OCI-LY3 (cell line): ENCODE measurements at regions not wholly inside any gene's neighbourhood (a gene's known extent, or its start where the extent isn't known, plus 50 kb on each side); places are given as distances from the start of the nearest gene placed in this dataset.
"Not testable (repeated sequence)": the region's sequence is repeated elsewhere in the genome, so short reads cannot be mapped to it uniquely, and the experiment has no call there.

Experiments
- H2AFZ ChIP-seq: fragments of 200-600, 300-600 bp; shearing (Covaris generic); 2 replicates; pipeline ENCODE4 v1.6.0; 2014; ENCODE audit warnings: antibody characterized with exemption, low read depth, low read length
- H3K27ac ChIP-seq: fragments of 200-600, 300-600 bp; sonication (generic); 2 replicates; pipeline ENCODE4 v1.5.1; 2014; ENCODE audit warnings: mild to moderate bottlenecking, low read length, moderate library complexity, mixed read lengths
- H3K27me3 ChIP-seq: fragments of 200-600, 300-600 bp; sonication (generic); 2 replicates; pipeline ENCODE4 v1.6.1; 2014; ENCODE audit warnings: low read depth, low read length, mixed read lengths
- H3K36me3 ChIP-seq: fragments of 200-600, 300-600 bp; sonication (generic); replicated peaks from 2 replicates; pipeline ENCODE3; 2014; ENCODE audit warnings: low read depth, low read length, mixed read lengths
- H3K4me1 ChIP-seq: fragments of 300-600, 200-600 bp; sonication (generic); 2 replicates; pipeline ENCODE4 v1.6.1; 2014; ENCODE audit warnings: low read length, mixed read lengths
- H3K4me2 ChIP-seq: fragments of 200-600, 300-600 bp; sonication (generic); 2 replicates; pipeline ENCODE4 v1.6.1; 2014; ENCODE audit warnings: low read length, mixed read lengths
- H3K4me3 ChIP-seq: fragments of 300-600, 200-600 bp; sonication (generic); 2 replicates; pipeline ENCODE4 v1.5.1; 2014; ENCODE audit warnings: antibody characterized with exemption, mild to moderate bottlenecking, low read length, moderate library complexity
- H3K79me2 ChIP-seq: fragments of 300-600, 200-600 bp; shearing (Covaris generic); 2 replicates; pipeline ENCODE4 v1.6.1; 2014; ENCODE audit warnings: mild to moderate bottlenecking, low read length, mixed read lengths
- H3K9ac ChIP-seq: fragments of 300-600, 200-600 bp; shearing (Covaris generic); 2 replicates; pipeline ENCODE4 v1.6.0; 2014; ENCODE audit warnings: mild to moderate bottlenecking, low read length, moderate library complexity
- H3K9me3 ChIP-seq: fragments of 200-600, 300-600 bp; shearing (Covaris generic); 2 replicates; pipeline ENCODE4 v1.6.1; 2014; ENCODE audit warnings: low read length, mixed read lengths; ENCODE audit not compliant: insufficient read depth
- H4K20me1 ChIP-seq: fragments of 200-600, 300-600 bp; sonication (generic); 2 replicates; pipeline ENCODE4 v1.6.1; 2016; ENCODE audit warnings: low read length, mixed read lengths; ENCODE audit not compliant: insufficient read depth
- CTCF ChIP-seq: fragments of 200-600, 300-600 bp; sonication (generic); IDR thresholded peaks from 2 replicates; pipeline ENCODE4 v1.5.1; 2014; ENCODE audit warnings: antibody characterized with exemption, low read length, low read depth
- EZH2phosphoT487 ChIP-seq: fragments of 200-600 bp; shearing (Covaris generic); IDR thresholded peaks from 2 replicates; pipeline ENCODE4 v1.6.1; 2018; ENCODE audit warnings: antibody characterized with exemption, mixed run types, low read depth

GRCh38 chr7:66741-67140, 125.6 kb upstream of the FAM20C start:
- H3K27ac ChIP-seq: no peak overlapping the region
- H3K4me3 ChIP-seq: no peak overlapping the region
- H2AFZ ChIP-seq: no peak overlapping the region
- no peak overlapping the region for H3K9ac ChIP-seq
- no peaks in the 10 kb centered on the region for H3K4me1 ChIP-seq
- H4K20me1 ChIP-seq: no peaks in the 10 kb centered on the region
- TF ChIP-seq CTCF (no peak), EZH2phosphoT487 (no peak)
- no peak overlapping the region for H3K4me2 ChIP-seq
- H3K36me3 ChIP-seq: no peaks in the 10 kb centered on the region
- H3K27me3 ChIP-seq: no peaks in the 10 kb centered on the region
- H3K9me3 ChIP-seq: no peaks in the 10 kb centered on the region
- no peaks in the 10 kb centered on the region for H3K79me2 ChIP-seq

GRCh38 chr7:67661-68395, 124.5 kb upstream of the FAM20C start:
- Histone ChIP-seq H3K9me3 (no peaks in the 10 kb centered on the region), H3K79me2 (no peaks in the 10 kb centered on the region), H4K20me1 (no peaks in the 10 kb centered on the region), H3K4me2 (no peak overlapping the region), H3K4me3 (no peak overlapping the region), H3K36me3 (no peaks in the 10 kb centered on the region), H3K27ac (no peak overlapping the region), H3K4me1 (no peaks in the 10 kb centered on the region), H3K27me3 (no peaks in the 10 kb centered on the region), H3K9ac (no peak overlapping the region), H2AFZ (no peak overlapping the region)
- no peak for TF ChIP-seq EZH2phosphoT487
- TF ChIP-seq CTCF: no peak

GRCh38 chr7:68629-69028, 123.7 kb upstream of the FAM20C start:
- Histone ChIP-seq H3K4me2 (no peak overlapping the region), H3K79me2 (no peaks in the 10 kb centered on the region), H3K27me3 (no peaks in the 10 kb centered on the region), H3K9me3 (no peaks in the 10 kb centered on the region), H3K27ac (no peak overlapping the region), H3K4me3 (no peak overlapping the region), H3K9ac (no peak overlapping the region), H3K4me1 (no peaks in the 10 kb centered on the region), H4K20me1 (no peaks in the 10 kb centered on the region), H2AFZ (no peak overlapping the region), H3K36me3 (no peaks in the 10 kb centered on the region)
- TF ChIP-seq CTCF (no peak), EZH2phosphoT487 (no peak)

GRCh38 chr7:69052-69451, 123.3 kb upstream of the FAM20C start:
- H2AFZ ChIP-seq, H3K4me3 ChIP-seq, H3K36me3 ChIP-seq, H3K9ac ChIP-seq, H3K79me2 ChIP-seq, H3K9me3 ChIP-seq, H4K20me1 ChIP-seq, H3K27ac ChIP-seq, H3K4me1 ChIP-seq, H3K4me2 ChIP-seq, H3K27me3 ChIP-seq: not testable (repeated sequence)

DNA sequence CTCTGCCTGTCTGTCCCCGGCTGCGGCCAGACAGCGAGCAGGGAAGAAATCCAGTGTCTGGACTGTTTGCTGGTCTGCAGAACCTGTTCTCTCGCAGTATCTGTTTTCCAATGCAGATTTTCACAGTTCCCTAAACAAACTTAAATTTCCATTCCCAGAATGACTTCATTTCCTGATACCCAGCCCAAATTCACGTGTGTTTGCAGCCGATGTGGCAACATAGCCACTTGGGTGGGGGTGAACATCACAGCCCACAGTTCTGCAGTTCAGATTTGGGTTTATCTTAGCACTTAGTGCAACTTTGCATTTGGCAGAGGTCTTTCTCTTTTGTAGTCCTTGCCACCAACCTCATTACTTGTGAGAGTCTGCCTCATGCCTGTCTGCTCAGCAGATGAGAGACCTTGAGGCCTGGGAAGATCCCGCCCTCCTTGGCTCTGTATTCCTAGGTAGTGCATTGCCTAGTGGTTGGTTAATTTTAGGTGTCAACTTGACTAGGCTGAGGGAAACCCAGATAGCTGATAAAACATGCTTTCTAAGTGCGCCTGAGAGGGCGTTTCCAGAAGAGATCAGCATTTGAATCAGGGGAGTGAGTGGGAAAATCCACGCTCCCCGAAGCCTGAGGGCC, 122.8 kb upstream of the FAM20C start:
- H3K4me2 ChIP-seq, H3K9ac ChIP-seq, H3K9me3 ChIP-seq, H3K79me2 ChIP-seq, H3K4me1 ChIP-seq, H3K36me3 ChIP-seq, H3K4me3 ChIP-seq, H2AFZ ChIP-seq, H4K20me1 ChIP-seq, H3K27me3 ChIP-seq, H3K27ac ChIP-seq: not testable (repeated sequence)

DNA sequence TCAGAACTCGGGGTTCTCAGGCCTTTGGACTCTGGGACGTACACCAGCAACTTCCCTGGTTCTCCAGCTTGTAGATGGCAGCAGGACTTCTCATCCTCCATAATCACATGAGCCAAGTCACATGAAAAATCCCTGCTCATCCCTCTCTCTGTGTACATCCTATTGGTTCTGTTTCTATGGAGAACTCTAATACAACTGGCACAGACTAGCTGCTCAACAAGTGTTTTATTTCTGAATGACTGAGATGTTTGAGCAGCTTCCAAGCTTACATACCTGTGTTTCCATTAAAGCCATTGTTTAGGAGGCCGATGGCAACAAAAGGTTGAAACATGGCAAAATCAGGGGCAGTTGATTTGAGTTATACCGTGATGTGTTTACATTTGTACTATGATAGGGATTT, 122.2 kb upstream of the FAM20C start:
- H2AFZ ChIP-seq, H3K4me2 ChIP-seq, H3K27me3 ChIP-seq, H3K4me1 ChIP-seq, H3K9me3 ChIP-seq, H3K9ac ChIP-seq, H3K27ac ChIP-seq, H3K36me3 ChIP-seq, H3K4me3 ChIP-seq, H4K20me1 ChIP-seq, H3K79me2 ChIP-seq: not testable (repeated sequence)

GRCh38 chr7:70989-71388, 121.4 kb upstream of the FAM20C start:
- not testable (repeated sequence) for H3K9me3 ChIP-seq, H2AFZ ChIP-seq, H3K36me3 ChIP-seq, H3K4me1 ChIP-seq, H3K79me2 ChIP-seq, H3K4me3 ChIP-seq, H3K27ac ChIP-seq, H3K9ac ChIP-seq, H3K27me3 ChIP-seq, H4K20me1 ChIP-seq, H3K4me2 ChIP-seq
